Vagina (tissue), 2 donors: ENCODE measurements at regions not wholly inside any gene's neighbourhood (a gene's known extent, or its start where the extent isn't known, plus 50 kb on each side); places are given as distances from the start of the nearest gene placed in this dataset.
A peak's percentile ranks its signal among the peaks of the same experiment; 100 is the strongest.

ENCODE experiments used
- DNase-seq, 2 donors: peaks; one replicate each; pipeline ENCODE4 v3.0.0-alpha.2; 2017; ENCODE audit errors: extremely low spot score in 2 of 2
- H3K27ac ChIP-seq: fragments of 200-600 bp; sonication (generic); one replicate; pipeline ENCODE4 v1.5.1; 2019
- H3K27me3 ChIP-seq: fragments of 200-600 bp; sonication (generic); one replicate; pipeline ENCODE4 v1.5.1; 2019
- H3K36me3 ChIP-seq, 2 donors: fragments of 200-600 bp; sonication (generic); one replicate each; pipeline ENCODE4 v1.5.1; 2017 to 2019
- H3K4me1 ChIP-seq: fragments of 200-600 bp; sonication (generic); one replicate; pipeline ENCODE4 v1.5.1; 2019
- H3K4me3 ChIP-seq, 2 donors: fragments of 200-600 bp; sonication (generic); 1 replicate in 1 of 2; 2 replicates in 1 of 2; pipeline ENCODE4 v1.5.1; 2016 to 2019
- H3K9me3 ChIP-seq: fragments of 200-600 bp; sonication (generic); one replicate; pipeline ENCODE4 v1.5.1; 2019
- CTCF ChIP-seq, 3 experiments: fragments of 450-650 bp in 2 of 3; fragments of 200-600 bp in 1 of 3; sonication (generic) in 1 of 3; IDR thresholded peaks; one replicate each; pipeline ENCODE4 v1.5.1; 2017 to 2019; ENCODE audit warnings: antibody characterized with exemption in 3 of 3, mild to moderate bottlenecking in 2 of 3, moderate library complexity in 2 of 3
- POLR2A ChIP-seq, 2 donors: fragments of 450-650 bp; IDR thresholded peaks; one replicate each; pipeline ENCODE4 v1.6.1; 2017; ENCODE audit warnings: antibody characterized with exemption in 2 of 2, mild to moderate bottlenecking in 2 of 2, moderate library complexity in 2 of 2
- POLR2AphosphoS5 ChIP-seq, 2 donors: sonication (generic); formaldehyde crosslinking; IDR thresholded peaks; one replicate each; pipeline ENCODE4 v1.9.0; 2017; ENCODE audit warnings: antibody characterized with exemption in 2 of 2, mild to moderate bottlenecking in 2 of 2, low read depth in 1 of 2; ENCODE audit not compliant: insufficient read depth in 1 of 2
- intact Hi-C: fragments of 100-400 bp; cut with DNase I; formaldehyde crosslinking; loops from one replicate; pipeline ENCODE4 v1.15.1; 2023

DNA sequence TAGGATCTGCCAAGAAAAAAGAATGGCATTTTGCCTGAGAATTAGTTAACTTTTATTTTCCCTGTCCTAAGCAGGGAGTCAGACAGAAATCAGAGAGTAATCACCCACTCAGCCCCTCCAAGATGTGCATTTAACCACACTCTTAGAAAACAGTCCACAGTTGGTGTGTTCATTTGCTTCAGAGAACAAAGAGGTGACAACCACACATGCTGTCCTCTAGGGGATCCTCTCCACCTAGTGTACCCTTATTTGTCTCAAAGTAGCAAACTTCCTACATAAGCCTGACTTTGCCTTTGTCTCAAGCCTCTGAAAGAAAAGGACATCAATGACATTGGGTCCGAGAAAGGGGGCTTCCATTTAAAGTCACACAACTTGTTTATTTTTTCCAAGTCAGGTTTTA is 107.0 kb upstream of the RFC3 start:
- Histone ChIP-seq H3K36me3 (no peaks in the 10 kb centered on the region), H3K4me1 (no peaks in the 10 kb centered on the region), H3K27me3 (no peaks in the 10 kb centered on the region), H3K9me3 (no peaks in the 10 kb centered on the region), H3K4me3 (no peak overlapping the region), H3K27ac (no peak overlapping the region)
- TF ChIP-seq POLR2AphosphoS5 (IDR thresholded peaks at IDR 0.05; ENCODE audit: insufficient read depth in 1 of 2, low read depth in 1 of 2) (no peak), CTCF (IDR thresholded peaks at IDR 0.05) (no peak), POLR2A (IDR thresholded peaks at IDR 0.05) (no peak)
- DNase-seq: no peak
- intact Hi-C loops: no loop called here

DNA sequence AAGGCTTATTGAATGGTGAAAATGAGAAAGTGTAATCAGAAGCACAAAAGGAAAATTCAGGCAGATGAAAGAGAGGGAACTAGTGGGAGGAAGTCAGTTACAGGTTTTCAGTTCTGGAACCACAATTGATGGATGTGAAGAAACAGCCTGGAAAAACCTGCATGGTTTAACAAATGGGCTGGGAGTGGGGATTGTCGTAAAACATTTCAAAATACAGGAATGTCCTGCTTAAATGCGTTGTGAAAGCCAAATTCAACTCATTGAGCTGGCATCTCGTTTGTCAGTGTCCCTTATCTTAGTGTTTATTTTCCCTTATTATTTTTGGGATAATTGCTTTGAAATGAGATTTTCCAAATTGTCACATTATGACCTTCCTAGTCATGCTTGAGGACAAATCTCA is 106.5 kb upstream of the RFC3 start:
- Histone ChIP-seq H3K36me3 (no peaks in the 10 kb centered on the region), H3K4me1 (no peaks in the 10 kb centered on the region), H3K27me3 (no peaks in the 10 kb centered on the region), H3K4me3 (no peak overlapping the region), H3K9me3 (no peaks in the 10 kb centered on the region), H3K27ac (no peak overlapping the region)
- DNase-seq: no peak
- no peak for TF ChIP-seq POLR2AphosphoS5 (IDR thresholded peaks at IDR 0.05; ENCODE audit: insufficient read depth in 1 of 2, low read depth in 1 of 2)
- TF ChIP-seq CTCF (IDR thresholded peaks at IDR 0.05): no peak
- TF ChIP-seq POLR2A (IDR thresholded peaks at IDR 0.05): no peak
- intact Hi-C loops: no loop called here

GRCh38 chr13:33717775-33718174 is 100.2 kb upstream of the RFC3 start:
- TF ChIP-seq POLR2AphosphoS5 (IDR thresholded peaks at IDR 0.05; ENCODE audit: insufficient read depth in 1 of 2, low read depth in 1 of 2) (no peak), POLR2A (IDR thresholded peaks at IDR 0.05) (no peak), CTCF (IDR thresholded peaks at IDR 0.05) (no peak)
- DNase-seq: no peak
- H3K36me3 ChIP-seq: no peaks in the 10 kb centered on the region
- H3K27me3 ChIP-seq: no peaks in the 10 kb centered on the region
- peaks cover 11% of the 10 kb centered on the region for H3K4me1 ChIP-seq
- no peak overlapping the region for H3K27ac ChIP-seq
- H3K4me3 ChIP-seq: no peak overlapping the region
- no peaks in the 10 kb centered on the region for H3K9me3 ChIP-seq
- intact Hi-C loops: no loop called here

- no peaks in the 10 kb centered on the region for H3K9me3 ChIP-seq
- H3K27ac ChIP-seq: peak overlapping the region; percentile 72
- intact Hi-C loops: loop anchor here (5.0 to 10.0 kb wide), 3 partner anchors 77 to 1134 kb away; partner anchors contain the start of gene PDS5B
- no peaks in the 10 kb centered on the region for H3K27me3 ChIP-seq
- H3K4me1 ChIP-seq: peaks cover 19% of the 10 kb centered on the region
- no peak for DNase-seq
- TF ChIP-seq CTCF (IDR thresholded peaks at IDR 0.05) (no peak), POLR2AphosphoS5 (IDR thresholded peaks at IDR 0.05; ENCODE audit: insufficient read depth in 1 of 2, low read depth in 1 of 2) (no peak), POLR2A (IDR thresholded peaks at IDR 0.05) (no peak)
- H3K36me3 ChIP-seq: no peaks in the 10 kb centered on the region
- H3K4me3 ChIP-seq: no peak overlapping the region
Measured at GRCh38 chr13:33721724-33722123, 96.2 kb upstream of the RFC3 start.

DNA sequence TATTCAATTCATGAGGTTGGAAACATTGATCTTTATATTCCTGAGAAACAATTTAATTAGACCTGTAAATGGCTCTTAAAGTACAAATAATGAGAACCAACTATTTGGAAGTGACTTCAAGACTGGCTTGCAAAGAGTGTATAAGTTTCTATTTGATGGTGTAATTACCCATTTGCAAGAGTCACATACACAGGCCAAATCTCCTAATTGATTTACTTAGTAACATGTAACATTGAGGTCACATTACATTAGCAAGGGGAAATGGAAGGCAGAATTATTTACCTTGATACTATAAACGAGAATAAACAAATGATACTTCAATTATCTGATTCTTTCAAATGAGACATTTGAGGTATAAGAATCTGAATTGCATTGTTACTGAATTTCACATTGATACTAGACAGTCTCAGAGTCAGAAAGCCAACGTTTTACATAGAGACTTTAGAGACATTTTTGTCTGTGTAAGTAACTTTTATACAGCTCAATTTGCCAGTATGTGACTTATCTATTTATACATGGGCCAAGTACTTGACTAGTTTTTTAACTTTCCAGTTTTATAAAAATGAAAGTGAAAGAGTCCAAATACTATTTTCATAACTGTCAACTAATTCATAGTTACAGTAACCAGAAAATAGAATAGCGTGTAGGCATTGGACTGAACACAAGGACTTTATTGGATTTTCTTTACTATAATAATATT is 95.6 kb upstream of the RFC3 start:
- no peak for DNase-seq
- intact Hi-C loops: loop anchor here (5.0 to 10.0 kb wide), 3 partner anchors 78 to 1135 kb away; partner anchors contain the start of gene PDS5B
- TF ChIP-seq POLR2AphosphoS5 (IDR thresholded peaks at IDR 0.05; ENCODE audit: insufficient read depth in 1 of 2, low read depth in 1 of 2) (no peak), POLR2A (IDR thresholded peaks at IDR 0.05) (no peak), CTCF (IDR thresholded peaks at IDR 0.05) (no peak)
- Histone ChIP-seq H3K27me3 (no peaks in the 10 kb centered on the region), H3K4me1 (peaks cover 19% of the 10 kb centered on the region), H3K36me3 (no peaks in the 10 kb centered on the region), H3K27ac (peak overlapping the region; percentile 72), H3K4me3 (no peak overlapping the region), H3K9me3 (no peaks in the 10 kb centered on the region)
